Nephron (organoid): ENCODE measurements at regions not wholly inside any gene's neighbourhood (a gene's known extent, or its start where the extent isn't known, plus 50 kb on each side); places are given as distances from the start of the nearest gene placed in this dataset.

ENCODE experiments used
- H3K27ac Mint-ChIP-seq, 3 experiments: 2 replicates each; pipeline ENCODE4 v1.8.0; 2020; ENCODE audit warnings: mixed read lengths in 3 of 3, mild to moderate bottlenecking in 2 of 3, moderate library complexity in 1 of 3
- H3K27me3 Mint-ChIP-seq: 2 replicates; pipeline ENCODE4 v1.8.0; 2021; ENCODE audit warnings: low read depth, mild to moderate bottlenecking, moderate library complexity, mixed read lengths
- H3K36me3 Mint-ChIP-seq: 2 replicates; pipeline ENCODE4 v1.8.0; 2020; ENCODE audit warnings: low read depth, mixed read lengths
- H3K4me1 Mint-ChIP-seq: 2 replicates; pipeline ENCODE4 v1.8.0; 2020; ENCODE audit warnings: mixed read lengths
- H3K4me3 Mint-ChIP-seq, 3 experiments: 2 replicates each; pipeline ENCODE4 v1.8.0; 2020; ENCODE audit warnings: mild to moderate bottlenecking in 3 of 3, mixed read lengths in 3 of 3, moderate library complexity in 2 of 3
- H3K9me3 Mint-ChIP-seq: 2 replicates; pipeline ENCODE4 v1.8.0; 2020; ENCODE audit warnings: mixed read lengths
- TF ChIP-seq, protein P1 (sequence below), 3 experiments: fragments of 200-600 bp; sonication (generic); IDR thresholded peaks; one replicate each; pipeline ENCODE4 v1.5.0; 2021; ENCODE audit warnings: antibody characterized with exemption in 3 of 3; ENCODE audit not compliant: unreplicated experiment in 3 of 3

DNA sequence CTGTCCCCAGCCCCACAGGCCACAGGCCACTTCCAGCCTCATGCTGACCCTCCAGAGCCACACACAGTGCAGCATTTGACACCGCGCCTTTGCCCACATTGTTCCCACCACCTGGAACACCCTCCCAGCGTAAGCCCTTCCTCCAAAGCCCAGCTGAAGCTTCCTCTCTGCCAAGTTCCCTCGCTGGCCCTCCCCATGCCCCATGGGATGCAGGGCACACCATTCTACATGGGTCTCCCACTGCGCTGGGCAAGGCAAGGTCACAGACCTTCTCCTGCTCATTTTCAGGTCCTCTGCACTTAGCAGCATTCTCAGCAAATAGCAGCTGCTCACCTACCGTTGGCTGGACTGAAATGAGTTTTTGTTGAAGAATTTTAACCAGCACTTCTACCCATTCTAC is 455.5 kb downstream of the EIPR1 start:
- peaks cover 3% of the 10 kb centered on the region for H3K27me3 Mint-ChIP-seq
- no peaks in the 10 kb centered on the region for H3K36me3 Mint-ChIP-seq
- H3K27ac Mint-ChIP-seq = no peak overlapping the region
- no peaks in the 10 kb centered on the region for H3K4me1 Mint-ChIP-seq
- H3K9me3 Mint-ChIP-seq = peaks cover 3% of the 10 kb centered on the region
- no peak overlapping the region for H3K4me3 Mint-ChIP-seq
- TF ChIP-seq, protein P1, sequence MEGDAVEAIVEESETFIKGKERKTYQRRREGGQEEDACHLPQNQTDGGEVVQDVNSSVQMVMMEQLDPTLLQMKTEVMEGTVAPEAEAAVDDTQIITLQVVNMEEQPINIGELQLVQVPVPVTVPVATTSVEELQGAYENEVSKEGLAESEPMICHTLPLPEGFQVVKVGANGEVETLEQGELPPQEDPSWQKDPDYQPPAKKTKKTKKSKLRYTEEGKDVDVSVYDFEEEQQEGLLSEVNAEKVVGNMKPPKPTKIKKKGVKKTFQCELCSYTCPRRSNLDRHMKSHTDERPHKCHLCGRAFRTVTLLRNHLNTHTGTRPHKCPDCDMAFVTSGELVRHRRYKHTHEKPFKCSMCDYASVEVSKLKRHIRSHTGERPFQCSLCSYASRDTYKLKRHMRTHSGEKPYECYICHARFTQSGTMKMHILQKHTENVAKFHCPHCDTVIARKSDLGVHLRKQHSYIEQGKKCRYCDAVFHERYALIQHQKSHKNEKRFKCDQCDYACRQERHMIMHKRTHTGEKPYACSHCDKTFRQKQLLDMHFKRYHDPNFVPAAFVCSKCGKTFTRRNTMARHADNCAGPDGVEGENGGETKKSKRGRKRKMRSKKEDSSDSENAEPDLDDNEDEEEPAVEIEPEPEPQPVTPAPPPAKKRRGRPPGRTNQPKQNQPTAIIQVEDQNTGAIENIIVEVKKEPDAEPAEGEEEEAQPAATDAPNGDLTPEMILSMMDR (IDR thresholded peaks at IDR 0.05; ENCODE audit: unreplicated experiment in 3 of 3) = no peak

DNA sequence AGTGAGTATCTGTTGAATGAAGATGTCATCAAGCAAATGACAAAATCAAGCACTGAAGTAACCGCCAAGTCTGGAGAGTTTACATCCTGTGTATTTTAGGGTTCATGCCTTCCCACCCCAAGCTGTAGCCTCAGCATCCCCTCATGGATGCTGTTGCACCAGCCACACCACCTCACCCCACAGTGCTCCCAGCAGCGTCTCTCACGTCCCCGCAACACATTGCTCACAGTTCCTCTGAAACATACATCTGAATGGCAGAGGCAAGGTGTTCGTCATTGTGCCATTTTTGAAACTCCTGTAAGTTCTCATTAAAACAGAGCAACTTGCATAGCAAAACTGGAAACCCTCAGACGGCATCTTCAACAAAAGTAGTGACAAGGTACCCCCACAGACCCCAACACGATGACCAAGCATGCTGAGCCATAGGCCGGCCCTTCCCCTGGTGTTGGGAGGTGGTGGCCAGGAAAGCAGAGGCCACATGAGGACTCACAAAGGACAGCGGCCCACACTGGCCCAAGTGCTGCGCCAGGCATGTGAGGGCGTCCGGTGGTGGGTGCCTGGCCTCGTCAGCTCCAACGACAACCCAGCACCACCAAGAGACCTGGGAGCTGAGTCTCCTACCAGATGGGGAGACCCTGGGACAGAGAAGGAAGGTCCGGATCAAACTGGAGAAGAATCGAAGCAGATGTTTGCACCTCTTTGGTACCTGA is 456.5 kb downstream of the EIPR1 start:
- Mint-ChIP-seq H3K9me3 (peaks cover 3% of the 10 kb centered on the region), H3K27me3 (peaks cover 3% of the 10 kb centered on the region), H3K4me3 (no peak overlapping the region), H3K4me1 (no peaks in the 10 kb centered on the region), H3K36me3 (no peaks in the 10 kb centered on the region), H3K27ac (no peak overlapping the region)
- TF ChIP-seq, protein P1 (IDR thresholded peaks at IDR 0.05; ENCODE audit: unreplicated experiment in 3 of 3) = no peak

DNA sequence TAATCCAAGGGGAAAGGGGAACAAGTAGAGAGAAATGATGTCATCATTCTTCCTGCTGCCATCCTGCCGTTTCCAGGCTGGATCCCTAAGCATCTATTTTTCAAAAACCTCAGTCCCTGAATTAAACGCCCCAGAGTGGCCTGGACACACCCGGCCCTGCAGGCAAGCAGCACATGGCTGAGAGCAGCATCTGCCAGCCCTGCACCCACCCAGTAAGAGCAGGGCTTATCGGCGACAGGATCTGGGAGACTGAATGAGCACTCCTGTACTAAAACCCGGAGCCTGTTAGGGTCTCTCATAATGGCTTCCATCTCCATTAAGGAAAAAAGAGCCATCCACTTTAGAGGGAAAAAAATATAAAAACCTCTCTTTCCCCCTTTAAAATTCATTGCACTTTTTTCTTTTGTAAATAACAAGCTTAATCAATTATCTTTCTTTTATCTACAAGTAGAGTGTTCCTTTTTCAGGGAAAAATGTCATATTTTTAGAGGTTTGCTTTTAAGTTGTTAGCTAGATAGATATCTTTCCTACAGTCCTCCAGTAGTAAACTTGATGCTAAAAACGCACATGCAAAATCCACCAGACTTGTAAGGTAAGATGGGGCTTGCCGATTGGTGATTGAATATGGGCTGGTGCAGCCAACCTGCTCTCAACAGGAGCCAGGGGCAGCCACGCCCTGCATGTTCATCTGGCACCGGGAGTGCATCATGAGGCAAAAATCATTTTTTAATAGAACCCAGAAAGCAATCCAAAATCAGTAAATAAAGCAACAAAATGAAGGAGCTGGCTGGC is 457.8 kb downstream of the EIPR1 start:
- H3K4me1 Mint-ChIP-seq = no peaks in the 10 kb centered on the region
- peaks cover 11% of the 10 kb centered on the region for H3K9me3 Mint-ChIP-seq
- H3K36me3 Mint-ChIP-seq = no peaks in the 10 kb centered on the region
- H3K27ac Mint-ChIP-seq = no peak overlapping the region
- peaks cover 3% of the 10 kb centered on the region for H3K27me3 Mint-ChIP-seq
- no peak overlapping the region for H3K4me3 Mint-ChIP-seq
- TF ChIP-seq, protein P1 (IDR thresholded peaks at IDR 0.05; ENCODE audit: unreplicated experiment in 3 of 3) = no peak

DNA sequence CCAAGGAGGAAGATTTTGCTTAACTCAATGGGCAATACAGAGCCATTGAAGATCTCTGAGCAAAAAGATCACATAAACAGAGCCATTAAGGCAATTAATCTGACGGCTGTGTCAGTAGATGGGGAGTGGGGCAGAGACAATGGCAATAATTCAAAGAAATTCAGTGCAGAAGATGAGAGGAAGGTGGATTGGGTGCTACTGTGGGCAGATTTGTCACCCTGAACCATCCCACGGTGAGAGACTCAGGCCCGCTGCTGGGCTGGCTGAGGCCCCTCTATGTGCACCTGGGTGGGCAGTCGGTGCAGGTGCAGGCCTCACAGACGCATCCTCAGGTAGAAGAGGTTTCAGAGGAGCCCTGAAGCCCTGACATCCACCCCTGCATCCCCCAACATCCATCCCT is 458.6 kb downstream of the EIPR1 start:
- TF ChIP-seq, protein P1 (IDR thresholded peaks at IDR 0.05; ENCODE audit: unreplicated experiment in 3 of 3) = no peak
- peaks cover 3% of the 10 kb centered on the region for H3K27me3 Mint-ChIP-seq
- no peaks in the 10 kb centered on the region for H3K4me1 Mint-ChIP-seq
- H3K9me3 Mint-ChIP-seq = peaks cover 11% of the 10 kb centered on the region
- no peak overlapping the region for H3K4me3 Mint-ChIP-seq
- H3K27ac Mint-ChIP-seq = no peak overlapping the region
- no peaks in the 10 kb centered on the region for H3K36me3 Mint-ChIP-seq

DNA sequence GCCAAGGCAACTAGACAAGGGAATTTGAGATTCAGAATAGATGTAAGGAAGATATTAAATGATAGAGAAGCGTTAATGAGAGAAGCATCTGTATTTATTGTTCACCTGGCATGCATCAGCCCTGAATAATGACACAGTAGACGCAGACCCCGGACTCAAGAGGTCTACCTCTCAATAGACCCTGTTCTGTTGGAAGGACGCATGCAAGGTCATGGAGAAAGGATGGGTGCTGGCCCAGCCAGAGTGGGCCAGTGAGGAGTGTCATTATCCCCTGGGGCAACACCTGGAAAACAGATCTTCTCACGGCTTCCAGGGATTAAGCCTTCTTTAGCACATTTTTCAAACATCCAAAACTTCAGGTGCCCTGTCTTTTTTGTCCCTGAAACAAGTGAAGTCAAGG is 461.0 kb downstream of the EIPR1 start:
- Mint-ChIP-seq H3K27me3 (peaks cover 9% of the 10 kb centered on the region), H3K27ac (no peak overlapping the region), H3K9me3 (peaks cover 7% of the 10 kb centered on the region), H3K4me1 (no peaks in the 10 kb centered on the region), H3K4me3 (no peak overlapping the region), H3K36me3 (no peaks in the 10 kb centered on the region)
- TF ChIP-seq, protein P1 (IDR thresholded peaks at IDR 0.05; ENCODE audit: unreplicated experiment in 3 of 3) = no peak
